LoVo (cell line): ENCODE measurements at regions not wholly inside any gene's neighbourhood (a gene's known extent, or its start where the extent isn't known, plus 50 kb on each side); places are given as distances from the start of the nearest gene placed in this dataset.
A peak's percentile ranks its signal among the peaks of the same experiment; 100 is the strongest.

ENCODE experiments used
- DNase-seq: peaks from one replicate; pipeline ENCODE4 v3.0.0-alpha.2; 2016; ENCODE audit warnings: low spot score

DNA sequence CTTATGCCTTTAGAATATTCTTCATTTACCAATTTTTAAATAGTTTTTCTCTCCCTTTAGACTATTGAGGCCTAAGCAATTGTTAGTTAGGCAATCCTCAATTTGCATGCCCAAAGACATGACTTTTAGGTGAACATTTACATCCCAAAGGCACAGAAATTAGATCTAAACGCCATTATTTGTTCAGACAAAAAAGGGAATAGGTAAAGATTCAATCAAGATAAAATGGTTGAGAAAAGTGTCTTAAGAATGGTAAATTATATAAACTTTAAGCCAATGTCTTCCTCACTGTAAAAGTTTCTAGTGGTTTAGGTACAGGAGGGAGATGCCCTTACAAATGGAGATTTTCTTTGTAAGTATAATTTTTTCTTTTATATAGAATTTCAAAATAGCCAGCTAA, 50.2 kb upstream of the MME start:
- no peak for DNase-seq

DNA sequence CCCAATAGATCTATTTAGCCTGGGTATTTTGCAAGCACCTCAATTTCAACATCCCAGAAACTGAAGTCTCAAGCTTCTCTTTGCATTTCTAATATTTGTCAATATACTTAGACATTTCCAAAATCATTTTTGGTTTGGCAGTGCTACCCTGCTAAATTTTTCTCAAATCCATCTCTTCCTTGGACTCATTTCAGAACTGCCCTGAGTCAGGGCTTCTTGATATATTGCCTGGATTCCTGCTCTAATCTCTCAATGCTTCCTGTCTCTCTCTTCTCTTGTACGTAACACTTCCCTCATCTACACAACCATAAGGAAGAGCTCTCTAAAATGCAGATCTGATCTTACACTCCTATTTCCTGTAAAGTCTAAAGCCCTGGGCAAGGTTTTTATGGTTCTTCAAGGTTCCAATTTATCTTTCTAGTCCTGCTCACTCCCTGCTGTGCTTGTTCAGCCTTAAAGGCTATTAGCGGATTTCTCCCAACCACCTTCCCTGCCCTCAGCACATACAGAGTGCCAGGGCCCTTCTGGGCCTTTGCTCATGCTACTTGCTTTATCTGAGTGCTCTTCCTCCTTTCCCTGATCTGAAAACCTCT, 53.0 kb upstream of the MME start:
- no peak for DNase-seq

- DNase-seq, result no peak
These were observed 56.0 kb upstream of the MME start for GRCh38 chr3:155024006-155024638.

- no peak for DNase-seq
These were observed 57.2 kb upstream of the MME start for GRCh38 chr3:155022896-155023295.

DNA sequence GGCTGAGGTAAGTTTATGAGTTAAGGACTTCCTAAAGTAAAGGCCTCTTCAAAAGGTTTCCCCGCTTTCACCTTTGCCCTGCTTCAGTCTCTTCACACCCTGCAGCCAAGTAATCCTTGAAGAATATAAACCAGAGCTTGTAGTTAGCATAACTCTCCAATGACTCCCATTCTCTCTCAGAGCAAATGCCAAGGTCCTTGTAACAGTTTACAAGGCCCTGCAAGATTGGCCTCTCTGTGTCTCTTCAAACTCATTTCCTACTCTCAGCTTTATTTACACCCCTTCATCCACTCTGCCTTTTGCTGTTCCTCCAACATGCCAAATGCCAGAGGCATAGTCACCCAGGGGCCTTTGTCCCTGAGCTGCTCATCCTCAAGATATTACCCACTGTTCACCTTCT, 60.5 kb upstream of the MME start:
- peak; percentile 73 for DNase-seq

- no peak for DNase-seq
These were observed 61.3 kb upstream of the MME start for GRCh38 chr3:155018621-155019330.

GRCh38 chr3:155015776-155016436, 64.2 kb upstream of the MME start:
- DNase-seq, result no peak

- DNase-seq, result no peak
These were observed 65.2 kb upstream of the MME start for GRCh38 chr3:155014953-155015352.

- no peak for DNase-seq
These were observed 66.7 kb upstream of the MME start for GRCh38 chr3:155013427-155013826.

GRCh38 chr3:155012584-155012983, 67.5 kb upstream of the MME start:
- DNase-seq, result no peak

GRCh38 chr3:155010416-155010815, 69.7 kb upstream of the MME start:
- DNase-seq, result no peak

DNA sequence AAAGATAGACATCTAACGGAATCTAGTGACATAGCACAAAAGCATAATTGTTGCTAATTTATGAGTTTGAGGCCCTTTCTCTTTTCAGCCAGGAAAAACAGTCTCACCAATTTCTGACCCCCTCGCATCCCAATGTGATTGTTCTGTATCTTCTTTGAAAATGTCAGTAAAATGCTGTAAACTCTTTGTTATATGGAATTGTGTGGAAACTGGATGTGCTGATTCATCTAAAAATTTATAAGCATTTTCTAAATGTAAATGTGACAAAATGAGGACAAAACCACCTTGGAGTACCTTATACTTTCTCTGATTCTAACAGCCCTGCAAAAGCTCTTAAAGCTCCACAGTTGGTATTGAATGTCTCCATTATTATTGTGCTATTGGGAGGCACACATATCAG, 70.9 kb upstream of the MME start:
- no peak for DNase-seq

DNA sequence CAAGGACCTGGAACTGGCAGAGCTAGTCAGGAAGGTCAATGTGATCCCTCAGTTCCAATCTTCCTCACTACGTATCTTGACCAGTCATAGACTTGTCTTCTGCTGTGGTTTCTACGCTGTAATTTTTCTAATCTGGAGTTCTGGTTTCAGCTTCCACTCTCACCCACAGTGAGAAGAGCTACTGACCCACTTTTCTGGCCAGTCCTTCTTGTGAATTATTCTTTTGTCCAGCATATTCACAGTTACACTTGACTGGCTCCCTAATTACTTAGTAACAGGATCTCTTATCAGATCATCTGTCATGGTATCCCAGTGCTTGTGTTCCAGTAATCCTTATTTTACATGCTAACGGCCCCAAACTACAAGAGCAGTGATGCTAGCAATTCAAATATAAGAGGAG, 72.4 kb upstream of the MME start:
- DNase-seq, result no peak

GRCh38 chr3:155001289-155002010, 78.7 kb upstream of the MME start:
- DNase-seq, result no peak

DNA sequence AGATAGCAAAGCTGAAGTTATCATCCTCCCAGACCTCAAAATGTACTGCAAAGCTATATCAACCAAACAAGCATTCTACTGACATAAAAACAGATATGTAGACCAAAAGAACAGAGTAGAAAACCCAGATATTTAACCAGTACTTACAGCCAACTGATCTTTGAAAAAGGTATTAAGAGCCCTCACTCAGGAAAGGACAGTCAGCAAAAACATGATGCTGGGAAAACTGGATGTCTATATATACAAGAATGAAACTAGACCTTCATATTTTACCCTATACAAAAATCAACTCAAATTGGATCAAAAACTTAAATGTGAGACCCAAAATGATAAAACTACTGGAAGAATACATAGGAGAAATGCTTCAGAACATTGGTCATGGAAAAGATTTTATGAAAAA, 87.5 kb upstream of the MME start:
- no peak for DNase-seq

DNA sequence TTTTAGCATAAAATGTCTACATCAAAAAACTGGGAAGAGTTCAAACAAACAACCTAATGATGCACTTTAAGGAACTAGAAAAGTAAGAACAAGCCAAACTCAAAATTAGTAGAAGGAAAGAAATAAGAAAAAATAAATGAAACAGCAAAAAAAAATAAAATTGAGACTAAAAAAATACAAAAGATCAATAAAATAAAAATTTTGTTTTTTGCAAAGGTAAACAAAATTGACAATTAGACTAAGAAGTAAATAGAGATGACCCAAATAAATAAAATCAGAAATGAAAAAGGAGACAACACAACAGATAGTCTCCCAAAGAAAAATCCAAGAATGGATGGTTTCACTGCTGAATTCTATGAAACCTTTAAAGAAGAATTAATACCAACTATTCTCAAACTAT, 89.6 kb upstream of the MME start:
- no peak for DNase-seq

DNA sequence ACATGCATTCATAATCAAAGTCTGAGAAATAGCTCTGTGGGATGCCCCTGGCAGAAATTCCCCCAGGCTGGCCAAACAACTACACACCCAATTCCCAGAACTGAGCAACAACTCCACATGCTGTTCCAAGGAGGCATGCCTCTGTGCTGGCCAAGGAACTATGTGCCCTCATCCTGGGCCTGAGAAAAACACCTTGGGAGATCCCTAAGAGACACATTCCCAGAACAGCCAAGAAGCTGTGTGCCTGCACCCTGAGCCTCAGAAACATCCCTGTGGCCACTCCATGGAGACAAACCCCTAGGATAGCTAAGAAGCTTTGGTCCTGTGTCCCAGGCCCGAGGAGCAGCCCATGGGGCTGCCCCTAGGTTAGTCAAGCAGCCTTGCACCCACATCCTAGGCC, 92.3 kb upstream of the MME start:
- DNase-seq, result no peak

- no peak for DNase-seq
These were observed 98.5 kb upstream of the MME start for GRCh38 chr3:154981664-154982063.

DNA sequence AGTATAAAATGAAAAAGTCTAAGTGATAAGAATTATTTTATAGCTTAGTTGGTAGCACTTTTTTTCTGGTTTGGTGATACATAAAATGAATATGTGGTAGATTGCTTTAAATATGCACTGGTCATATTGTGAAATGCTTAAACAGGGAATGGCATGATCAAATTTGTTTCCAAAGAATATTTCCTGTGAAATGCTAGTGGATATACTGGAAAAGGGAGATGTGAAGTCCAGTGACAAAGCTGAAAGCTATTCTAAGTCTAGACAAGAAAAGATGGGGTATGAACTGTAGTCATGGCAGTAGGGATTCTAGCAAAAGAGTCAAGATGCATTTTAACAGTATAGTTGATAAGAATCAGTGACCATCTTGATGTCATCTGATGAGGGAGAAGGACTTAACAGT, 98.9 kb upstream of the MME start:
- DNase-seq, result no peak

DNA sequence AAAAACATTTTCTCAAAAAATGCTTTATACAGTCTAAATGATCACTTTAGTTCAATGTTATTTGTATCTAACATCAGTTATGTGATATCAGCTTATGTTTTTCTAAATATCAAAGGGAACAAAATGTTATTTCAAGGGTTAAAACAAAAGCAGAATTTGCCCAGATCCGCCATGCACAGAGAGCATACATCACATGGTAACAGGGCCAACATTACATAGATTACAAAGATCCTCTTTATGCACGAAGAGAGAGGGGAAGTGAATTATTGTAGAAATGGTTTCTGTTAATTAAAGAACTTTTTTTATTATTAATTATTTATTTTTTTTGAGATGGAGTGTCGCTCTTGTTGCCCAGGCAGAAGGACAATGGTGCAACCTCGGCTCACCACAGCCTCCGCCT, 100.8 kb upstream of the MME start:
- no peak for DNase-seq

- no peak for DNase-seq
These were observed 102.5 kb upstream of the MME start for GRCh38 chr3:154977666-154978065.
